ENCODE measurements at regions not wholly inside any gene's neighbourhood (a gene's known extent, or its start where the extent isn't known, plus 50 kb on each side); places are given as distances from the start of the nearest gene placed in this dataset.

DNA sequence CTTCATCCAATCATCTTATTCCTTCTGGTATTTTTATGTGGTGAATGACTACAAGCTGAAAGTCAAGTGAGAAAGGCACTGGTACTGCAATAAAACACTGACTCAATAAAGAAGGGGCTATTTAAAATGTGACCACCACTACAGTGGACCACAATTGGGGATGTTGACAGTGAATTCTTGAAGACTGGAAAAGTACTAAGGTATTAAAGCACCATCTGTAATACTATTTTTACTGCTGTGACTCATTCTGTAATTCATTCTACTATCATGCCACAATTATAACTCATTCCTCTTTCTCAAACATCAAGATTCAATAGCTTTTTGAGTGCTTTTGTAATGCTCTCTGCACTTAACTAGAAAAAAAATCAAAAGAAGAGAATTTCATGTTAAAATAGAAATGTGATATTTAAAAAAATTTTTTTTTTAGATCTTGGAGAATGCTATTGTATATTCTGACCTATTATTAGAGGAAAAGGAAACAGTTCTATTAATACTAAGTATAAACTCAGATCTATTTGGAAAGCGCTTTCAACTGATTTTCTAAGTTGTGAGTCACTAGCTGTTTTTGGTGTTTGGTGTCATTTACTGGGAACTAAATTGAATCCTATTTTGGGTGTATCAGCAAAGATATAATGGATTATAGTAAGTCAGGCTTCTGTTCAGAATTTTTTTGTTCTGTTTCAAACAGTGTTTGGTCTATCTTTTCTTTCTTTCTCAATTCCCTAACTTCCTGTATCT, 104.7 kb upstream of the TMEM170B start:
- TF ChIP-seq, protein P1, sequence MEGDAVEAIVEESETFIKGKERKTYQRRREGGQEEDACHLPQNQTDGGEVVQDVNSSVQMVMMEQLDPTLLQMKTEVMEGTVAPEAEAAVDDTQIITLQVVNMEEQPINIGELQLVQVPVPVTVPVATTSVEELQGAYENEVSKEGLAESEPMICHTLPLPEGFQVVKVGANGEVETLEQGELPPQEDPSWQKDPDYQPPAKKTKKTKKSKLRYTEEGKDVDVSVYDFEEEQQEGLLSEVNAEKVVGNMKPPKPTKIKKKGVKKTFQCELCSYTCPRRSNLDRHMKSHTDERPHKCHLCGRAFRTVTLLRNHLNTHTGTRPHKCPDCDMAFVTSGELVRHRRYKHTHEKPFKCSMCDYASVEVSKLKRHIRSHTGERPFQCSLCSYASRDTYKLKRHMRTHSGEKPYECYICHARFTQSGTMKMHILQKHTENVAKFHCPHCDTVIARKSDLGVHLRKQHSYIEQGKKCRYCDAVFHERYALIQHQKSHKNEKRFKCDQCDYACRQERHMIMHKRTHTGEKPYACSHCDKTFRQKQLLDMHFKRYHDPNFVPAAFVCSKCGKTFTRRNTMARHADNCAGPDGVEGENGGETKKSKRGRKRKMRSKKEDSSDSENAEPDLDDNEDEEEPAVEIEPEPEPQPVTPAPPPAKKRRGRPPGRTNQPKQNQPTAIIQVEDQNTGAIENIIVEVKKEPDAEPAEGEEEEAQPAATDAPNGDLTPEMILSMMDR (IDR thresholded peaks at IDR 0.05; ENCODE audit: low read depth, low read length) = no peak
- Histone ChIP-seq H3K4me3 (ENCODE audit: low read depth, low read length) (no peak overlapping the region), H3K27ac (no peak overlapping the region), H3K36me3 (no peaks in the 10 kb centered on the region), H3K27me3 (ENCODE audit: insufficient read depth, low read depth, severe bottlenecking) (no peaks in the 10 kb centered on the region), H3K9me3 (ENCODE audit: severe bottlenecking) (no peaks in the 10 kb centered on the region)
- DNase-seq = no peak

- TF ChIP-seq, protein P1 (IDR thresholded peaks at IDR 0.05; ENCODE audit: low read depth, low read length) = no peak
- no peak for DNase-seq
Measured at GRCh38 chr6:11432091-11432490, 105.5 kb upstream of the TMEM170B start.

DNA sequence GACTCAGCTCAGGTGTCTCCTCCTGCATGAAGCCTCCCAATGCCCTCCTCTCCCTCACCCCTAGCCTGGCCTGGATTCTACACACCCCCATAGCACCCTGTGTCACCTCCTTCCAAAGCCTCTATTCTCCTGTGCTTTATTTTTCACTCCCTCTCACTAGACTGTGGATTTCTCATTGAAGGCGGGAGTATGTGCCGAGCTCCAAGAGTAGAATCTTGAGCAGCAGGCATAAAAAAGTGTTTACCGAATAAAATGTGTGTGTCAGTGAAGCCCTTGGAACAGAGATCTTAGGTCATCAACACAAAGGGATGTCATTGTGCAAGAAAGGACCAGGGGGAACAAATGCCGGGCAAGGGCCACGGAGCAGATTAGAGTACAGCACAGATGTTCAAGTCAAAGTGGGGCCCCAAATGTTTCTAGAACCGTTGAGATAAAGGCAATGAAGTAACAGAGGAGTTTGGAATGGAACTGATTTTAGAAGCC, 106.1 kb upstream of the TMEM170B start:
- TF ChIP-seq, protein P1 (IDR thresholded peaks at IDR 0.05; ENCODE audit: low read depth, low read length) = no peak
- Histone ChIP-seq H3K4me3 (ENCODE audit: low read depth, low read length) (no peak overlapping the region), H3K27ac (no peak overlapping the region), H3K9me3 (ENCODE audit: severe bottlenecking) (no peaks in the 10 kb centered on the region), H3K36me3 (no peaks in the 10 kb centered on the region), H3K27me3 (ENCODE audit: insufficient read depth, low read depth, severe bottlenecking) (no peaks in the 10 kb centered on the region)
- DNase-seq = no peak

More at GRCh38 chr6:11432091-11432490, 105.5 kb upstream of the TMEM170B start:
- H3K36me3 ChIP-seq = no peaks in the 10 kb centered on the region
- H3K9me3 ChIP-seq (ENCODE audit: severe bottlenecking) = no peaks in the 10 kb centered on the region
- no peaks in the 10 kb centered on the region for H3K27me3 ChIP-seq (ENCODE audit: insufficient read depth, low read depth, severe bottlenecking)
- no peak overlapping the region for H3K27ac ChIP-seq
- H3K4me3 ChIP-seq (ENCODE audit: low read depth, low read length) = no peak overlapping the region

- no peak for DNase-seq
- Histone ChIP-seq H3K4me3 (ENCODE audit: low read depth, low read length) (no peak overlapping the region), H3K36me3 (no peaks in the 10 kb centered on the region), H3K9me3 (ENCODE audit: severe bottlenecking) (no peaks in the 10 kb centered on the region), H3K27me3 (ENCODE audit: insufficient read depth, low read depth, severe bottlenecking) (no peaks in the 10 kb centered on the region), H3K27ac (no peak overlapping the region)
- TF ChIP-seq, protein P1 (IDR thresholded peaks at IDR 0.05; ENCODE audit: low read depth, low read length) = no peak
Measured at GRCh38 chr6:11430036-11430435, 107.5 kb upstream of the TMEM170B start.

DNA sequence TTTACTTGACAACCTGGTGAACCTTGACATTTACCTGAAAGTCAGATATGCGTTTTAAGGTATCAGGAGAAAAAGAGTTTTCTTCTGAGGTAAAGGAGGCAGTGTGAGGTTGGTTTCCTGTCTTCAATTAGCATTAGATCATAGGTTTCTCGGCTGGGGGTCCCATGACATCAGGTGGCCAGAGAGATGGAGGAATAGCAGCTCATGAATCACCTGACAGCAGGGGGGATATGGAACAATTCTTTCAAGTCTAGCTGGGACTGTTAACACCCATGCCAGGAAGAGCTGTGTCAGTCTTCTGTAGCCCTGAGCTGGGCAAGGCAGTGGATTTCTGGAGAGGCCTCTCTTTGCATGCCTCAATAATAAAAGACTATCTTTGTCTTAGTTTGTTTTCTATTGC, 108.0 kb upstream of the TMEM170B start:
- TF ChIP-seq, protein P1 (IDR thresholded peaks at IDR 0.05; ENCODE audit: low read depth, low read length) = no peak
- H3K27me3 ChIP-seq (ENCODE audit: insufficient read depth, low read depth, severe bottlenecking) = no peaks in the 10 kb centered on the region
- H3K27ac ChIP-seq = no peak overlapping the region
- H3K4me3 ChIP-seq (ENCODE audit: low read depth, low read length) = no peak overlapping the region
- H3K9me3 ChIP-seq (ENCODE audit: severe bottlenecking) = no peaks in the 10 kb centered on the region
- no peaks in the 10 kb centered on the region for H3K36me3 ChIP-seq
- DNase-seq = no peak

- Histone ChIP-seq H3K27me3 (ENCODE audit: insufficient read depth, low read depth, severe bottlenecking) (no peaks in the 10 kb centered on the region), H3K36me3 (no peaks in the 10 kb centered on the region), H3K27ac (no peak overlapping the region), H3K4me3 (ENCODE audit: low read depth, low read length) (no peak overlapping the region), H3K9me3 (ENCODE audit: severe bottlenecking) (no peaks in the 10 kb centered on the region)
- TF ChIP-seq, protein P1 (IDR thresholded peaks at IDR 0.05; ENCODE audit: low read depth, low read length) = no peak
- DNase-seq = no peak
Measured at GRCh38 chr6:11428895-11429294, 108.7 kb upstream of the TMEM170B start.
